HUDEP-2 (cell line): ENCODE measurements at regions not wholly inside any gene's neighbourhood (a gene's known extent, or its start where the extent isn't known, plus 50 kb on each side); places are given as distances from the start of the nearest gene placed in this dataset.

Experiments used
- DNase-seq, 76 experiments: peaks; one replicate each; lab custom pipeline; 2025; ENCODE audit not compliant: unreplicated experiment in 76 of 76; lab: John Stamatoyannopoulos, UW

DNA sequence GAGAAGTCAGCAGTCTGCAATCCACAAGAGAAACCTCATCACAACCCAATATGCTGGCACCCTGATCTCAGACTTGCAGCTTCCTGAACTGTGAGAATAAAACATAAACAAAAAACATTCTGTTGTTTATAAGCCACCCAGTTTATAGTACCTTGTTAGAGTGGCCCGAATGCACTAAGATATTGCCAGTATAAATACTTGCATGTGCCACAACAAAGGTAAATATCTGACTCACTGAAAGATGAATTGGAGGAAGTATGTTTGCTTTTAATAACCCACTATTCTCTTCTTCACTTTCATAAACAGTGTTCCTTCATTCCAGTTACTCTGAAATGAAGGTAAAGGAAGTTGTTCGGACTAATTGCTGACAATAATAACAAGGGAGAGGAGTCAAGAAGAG is 1163.4 kb upstream of the CDH6 start:
- DNase-seq: no peak

DNA sequence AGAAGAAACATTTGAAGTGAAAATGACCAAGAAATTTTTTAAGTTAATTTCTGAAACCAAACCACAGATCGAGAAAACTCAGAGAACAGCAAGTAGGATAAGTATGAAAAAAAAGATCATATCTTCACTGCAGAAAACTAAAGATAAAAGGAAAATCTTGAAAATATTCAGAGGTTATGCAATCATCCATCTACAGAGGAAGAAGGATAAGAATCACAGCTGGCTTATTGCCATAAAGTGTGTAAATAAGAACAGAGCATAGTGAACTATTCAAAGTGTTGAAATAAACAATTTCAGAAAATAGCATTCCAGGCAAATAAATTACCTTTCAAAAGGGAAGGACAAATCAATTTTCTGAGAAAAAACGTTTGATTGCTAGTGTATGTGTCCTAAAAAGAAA is 1191.7 kb upstream of the CDH6 start:
- DNase-seq: no peak

DNA sequence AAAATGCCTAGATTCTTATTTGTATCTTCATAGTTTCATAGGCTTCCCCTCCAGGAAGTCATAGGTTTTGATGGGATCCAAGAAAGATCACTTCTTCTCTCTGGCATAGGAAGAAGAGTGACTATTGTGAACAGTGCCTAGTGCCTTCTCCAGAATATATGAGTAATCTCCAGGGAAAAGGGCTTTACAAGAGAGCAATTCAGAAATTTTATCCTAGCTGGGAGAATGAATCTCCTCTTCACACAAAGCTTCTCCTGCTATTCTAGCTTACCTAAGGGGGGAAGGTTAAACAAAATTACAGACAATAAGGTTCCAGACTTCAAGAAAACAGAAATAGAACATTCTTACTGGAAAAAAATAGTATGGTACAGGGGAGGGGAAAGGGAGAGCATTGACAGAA is 1193.3 kb upstream of the CDH6 start:
- no peak for DNase-seq

DNA sequence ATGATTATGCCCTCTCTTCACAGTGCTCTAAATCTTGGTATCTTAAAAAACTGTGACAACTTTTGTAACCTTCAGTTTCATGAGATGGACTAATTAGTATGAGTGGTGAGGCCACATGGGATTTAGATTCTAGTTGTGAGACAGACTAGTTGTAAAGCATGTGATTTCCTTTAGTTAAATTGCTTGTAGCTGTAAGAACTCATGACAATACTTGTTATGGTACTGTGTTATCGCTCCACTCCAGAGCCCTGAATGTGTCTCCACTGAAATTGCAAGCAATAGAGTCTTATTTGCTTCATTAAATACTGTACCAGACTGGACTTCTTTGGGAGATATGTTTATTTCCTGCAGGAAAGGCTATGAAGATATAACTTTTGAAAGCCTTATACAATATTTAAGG is 1198.3 kb upstream of the CDH6 start:
- no peak for DNase-seq

DNA sequence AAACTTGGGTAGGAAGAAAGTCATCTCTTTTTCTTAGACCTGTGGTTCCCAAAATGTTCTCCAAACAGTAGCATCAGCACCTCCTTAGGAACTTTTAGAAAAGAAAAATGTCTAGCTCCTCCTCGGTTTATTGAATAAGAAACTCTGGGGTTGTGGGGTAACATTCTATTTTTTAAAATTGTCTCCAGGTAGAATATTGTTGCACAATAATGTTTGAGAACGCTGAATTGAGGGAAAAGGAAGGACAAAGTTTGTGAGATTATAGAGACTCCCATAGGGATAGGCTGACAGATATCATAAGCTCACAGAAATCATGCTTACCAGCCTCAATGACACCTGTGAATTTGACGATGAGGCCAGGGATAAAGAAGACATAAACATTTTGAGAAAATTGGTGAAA is 1199.0 kb upstream of the CDH6 start:
- no peak for DNase-seq

DNA sequence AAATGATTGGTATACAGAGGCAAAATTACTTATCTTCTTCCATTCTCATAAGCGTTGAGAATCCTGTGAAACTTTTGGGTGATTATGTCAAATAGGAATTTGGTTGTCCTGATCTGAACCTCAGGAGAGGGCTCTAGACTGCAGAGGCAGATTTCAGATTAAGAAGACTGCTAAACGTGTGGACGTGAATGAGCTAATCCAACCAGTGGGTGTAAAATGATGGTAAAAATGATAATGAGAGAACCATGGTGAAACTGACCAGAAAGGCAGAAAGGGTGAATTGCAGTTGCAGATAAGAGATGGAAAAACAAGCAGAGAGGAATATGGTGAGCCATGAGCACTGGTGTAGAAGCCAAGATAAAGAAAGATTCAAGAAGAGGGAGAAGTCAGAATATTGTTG is 1200.2 kb upstream of the CDH6 start:
- peak in 43 of 76 experiments; percentile 1 to 85 (median 57) for DNase-seq

DNA sequence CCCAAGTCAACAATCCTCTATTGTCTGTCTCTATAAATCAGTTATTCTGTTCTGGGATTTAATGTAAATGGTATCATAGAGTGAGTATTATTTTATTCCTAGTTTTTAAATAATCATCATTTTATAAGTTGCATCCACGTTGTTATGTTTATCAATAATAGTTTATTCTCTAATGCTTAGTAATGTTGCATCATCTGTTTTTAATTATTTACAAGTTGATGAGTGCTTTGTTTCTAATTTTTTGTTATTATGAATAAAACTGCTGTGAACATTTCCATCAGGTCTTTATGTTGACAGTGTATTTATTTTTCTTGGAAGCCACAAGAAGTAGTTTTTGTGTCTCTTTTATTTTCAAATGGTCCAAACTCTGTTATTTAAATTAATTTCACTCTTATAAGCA is 1201.2 kb upstream of the CDH6 start:
- DNase-seq: no peak

DNA sequence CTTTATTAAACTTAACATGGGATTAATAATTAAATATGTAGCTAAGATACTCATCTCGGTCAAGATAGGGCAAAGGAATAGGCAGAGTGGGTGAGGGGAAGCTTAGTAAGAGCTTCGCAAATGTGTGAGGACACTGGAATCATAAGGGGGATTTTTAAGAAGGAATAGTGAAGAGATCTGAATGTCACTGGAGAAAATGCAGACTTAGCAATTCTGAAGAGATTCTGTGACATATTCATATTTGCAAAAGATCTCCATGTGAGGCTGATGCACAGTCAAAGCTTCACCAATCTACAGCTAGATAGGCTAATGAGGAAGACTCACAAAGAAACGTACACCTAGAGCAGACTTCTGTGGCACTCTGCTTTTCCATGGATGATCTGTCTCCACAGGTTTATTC is 1202.8 kb upstream of the CDH6 start:
- DNase-seq: no peak

DNA sequence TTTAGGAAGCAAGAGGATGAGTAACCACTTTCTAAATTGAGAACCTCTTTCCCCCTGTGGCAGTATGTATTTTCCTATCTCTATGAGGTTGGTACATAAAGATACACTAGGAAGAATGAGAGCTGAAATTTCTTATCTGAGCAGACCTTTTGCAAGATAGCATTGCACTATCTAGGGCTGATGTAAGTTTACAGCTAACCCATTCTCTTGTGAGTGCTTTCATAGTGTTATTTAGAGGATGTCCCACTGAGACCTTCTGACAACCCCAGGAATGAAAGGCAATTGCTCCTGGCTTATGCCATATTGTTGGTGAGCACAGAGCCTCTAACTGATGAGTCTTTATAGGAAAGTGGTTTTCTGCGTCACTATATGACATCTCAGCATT is 1209.3 kb upstream of the CDH6 start:
- DNase-seq: peak in 37 of 76 experiments; percentile 6 to 83 (median 58)

DNA sequence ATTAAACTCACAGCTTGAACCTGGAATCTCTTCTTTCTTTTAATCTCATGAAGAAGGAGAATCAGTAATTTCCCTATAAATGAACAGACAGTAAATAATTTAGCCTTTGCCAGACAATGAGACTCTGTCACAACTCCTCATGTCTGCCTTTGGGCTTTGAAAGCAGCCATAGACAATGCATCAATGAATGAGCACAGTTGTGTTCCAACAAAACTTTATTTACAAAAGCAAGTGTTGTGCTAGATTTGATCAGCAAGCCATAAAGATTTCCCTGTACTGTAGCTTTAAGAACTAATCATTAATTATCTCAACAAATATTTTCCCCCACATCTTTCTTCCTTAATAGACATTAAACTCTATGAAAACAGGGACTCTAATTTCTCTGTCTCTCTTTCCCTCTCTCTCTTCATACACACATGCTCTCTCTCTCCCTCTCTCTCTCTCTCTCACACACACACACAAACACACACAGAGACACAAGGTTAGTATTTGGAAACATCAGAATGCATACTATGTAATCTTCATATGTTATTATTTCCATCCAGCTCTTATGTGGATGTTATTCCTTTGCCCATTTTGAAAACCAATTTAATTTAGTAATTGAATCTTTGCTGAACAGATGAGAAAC is 1209.8 kb upstream of the CDH6 start:
- peak in 6 of 76 experiments; percentile 18 to 59 (median 26) for DNase-seq

DNA sequence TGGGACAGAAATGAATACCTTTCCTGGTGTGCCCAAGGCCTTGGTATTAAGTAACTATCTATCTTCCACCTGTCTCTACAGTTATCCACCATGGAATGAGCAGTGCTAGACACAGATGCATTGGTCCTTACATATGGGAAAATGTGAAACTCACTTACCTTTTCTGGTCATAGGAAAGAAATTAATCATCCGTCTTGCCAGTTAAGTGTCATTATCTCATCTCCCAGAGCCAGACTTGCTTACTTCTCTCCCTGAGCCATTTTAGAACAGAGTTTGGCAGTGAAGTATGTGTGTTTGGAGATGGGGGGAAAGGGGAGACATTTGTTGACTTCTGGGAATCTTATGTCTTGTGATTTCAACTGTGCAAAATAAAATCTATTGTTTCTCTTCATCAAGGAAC is 1211.0 kb upstream of the CDH6 start:
- DNase-seq: peak in 10 of 76 experiments; percentile 7 to 57 (median 18)

DNA sequence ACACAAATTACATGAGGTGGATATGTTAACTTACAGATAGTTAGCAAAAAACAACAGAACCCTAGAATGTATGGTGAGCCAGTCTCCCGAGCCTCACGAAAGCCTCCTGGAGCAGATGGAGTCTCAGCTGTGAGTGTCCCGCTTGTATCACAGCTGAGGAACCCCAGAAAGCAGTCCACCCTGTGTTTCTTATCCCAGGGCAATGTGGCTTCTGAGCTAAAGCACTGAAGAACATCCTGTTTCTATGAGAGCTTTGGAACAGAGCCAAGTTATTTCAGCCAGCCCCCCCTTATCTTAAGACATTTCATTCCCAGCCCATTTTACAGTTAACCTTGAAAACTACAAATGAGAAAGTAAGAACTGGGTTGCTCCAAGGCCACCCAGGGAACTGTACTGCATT is 1220.9 kb upstream of the CDH6 start:
- DNase-seq: peak in 20 of 76 experiments; percentile 3 to 55 (median 20)

DNA sequence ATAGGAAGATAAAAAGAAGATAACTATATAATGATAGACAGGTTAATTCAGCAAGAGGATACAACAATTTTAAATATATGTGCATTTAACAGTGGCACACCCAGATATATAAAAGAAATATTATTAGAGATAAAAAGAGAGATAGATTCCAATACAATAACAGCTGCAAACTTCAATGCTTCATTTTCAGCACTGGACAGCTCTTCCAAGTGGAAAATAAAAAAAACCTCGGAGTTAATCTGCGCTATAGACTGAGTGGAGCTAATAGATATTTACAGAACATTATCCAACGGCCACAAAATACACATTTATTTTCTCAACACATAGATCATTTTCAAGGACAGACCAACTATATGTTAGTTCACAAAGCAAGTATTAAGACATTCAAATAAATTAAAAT is 1229.5 kb upstream of the CDH6 start:
- DNase-seq: no peak

DNA sequence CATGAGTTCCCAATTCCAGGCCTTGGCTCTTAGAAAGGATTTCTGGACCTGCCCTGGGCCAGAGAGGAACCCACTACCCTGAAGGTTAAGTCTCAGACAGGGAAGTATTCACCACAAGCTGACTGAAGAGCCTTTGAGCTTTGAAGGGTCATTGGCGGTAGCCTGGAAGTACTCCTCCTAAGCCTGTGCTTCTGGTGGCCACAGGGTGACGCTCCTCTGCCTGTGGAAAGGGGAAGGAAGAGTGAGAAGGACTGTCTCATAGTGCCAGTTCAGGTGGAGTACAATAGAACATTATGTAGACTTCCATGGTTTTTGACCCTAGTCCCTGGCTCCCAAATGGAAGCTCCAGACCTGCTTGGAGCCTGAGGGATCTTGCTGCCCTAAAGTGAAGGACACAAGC is 1233.2 kb upstream of the CDH6 start:
- DNase-seq: peak in 5 of 76 experiments; percentile 4 to 21 (median 12)

DNA sequence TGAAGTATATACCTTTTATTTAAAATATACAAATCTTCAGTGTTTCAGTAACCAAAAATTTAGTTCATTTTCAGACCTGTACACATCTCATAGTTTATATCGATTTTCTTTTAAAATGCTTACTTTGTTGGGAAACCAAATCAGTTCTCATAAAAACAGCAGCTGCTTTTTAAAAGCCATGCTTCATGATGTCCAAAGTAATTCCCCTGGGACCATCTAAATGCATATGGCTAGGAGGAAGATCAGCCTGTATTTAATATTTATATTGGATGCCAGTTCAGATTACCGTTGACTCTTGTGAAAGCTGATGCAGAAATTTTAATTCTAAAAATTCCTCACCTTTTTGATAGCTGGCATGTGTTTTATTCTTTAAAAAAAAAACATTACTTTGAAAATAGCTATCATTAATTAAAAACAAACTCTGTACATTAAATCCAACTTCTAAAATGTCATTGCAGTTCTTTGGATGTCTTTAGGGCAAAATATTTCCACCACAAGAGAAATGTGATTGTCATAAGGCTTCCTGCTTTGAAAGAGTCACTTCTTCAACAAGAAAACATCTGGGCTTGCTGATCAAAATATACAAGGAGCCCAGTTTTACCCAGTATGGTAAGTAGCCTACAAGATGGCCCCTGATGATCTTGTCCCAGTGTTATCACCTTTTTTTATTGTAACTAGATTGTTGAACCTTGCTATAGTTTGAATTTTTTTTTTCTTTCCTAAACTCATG is 1242.9 kb upstream of the CDH6 start:
- DNase-seq: no peak

DNA sequence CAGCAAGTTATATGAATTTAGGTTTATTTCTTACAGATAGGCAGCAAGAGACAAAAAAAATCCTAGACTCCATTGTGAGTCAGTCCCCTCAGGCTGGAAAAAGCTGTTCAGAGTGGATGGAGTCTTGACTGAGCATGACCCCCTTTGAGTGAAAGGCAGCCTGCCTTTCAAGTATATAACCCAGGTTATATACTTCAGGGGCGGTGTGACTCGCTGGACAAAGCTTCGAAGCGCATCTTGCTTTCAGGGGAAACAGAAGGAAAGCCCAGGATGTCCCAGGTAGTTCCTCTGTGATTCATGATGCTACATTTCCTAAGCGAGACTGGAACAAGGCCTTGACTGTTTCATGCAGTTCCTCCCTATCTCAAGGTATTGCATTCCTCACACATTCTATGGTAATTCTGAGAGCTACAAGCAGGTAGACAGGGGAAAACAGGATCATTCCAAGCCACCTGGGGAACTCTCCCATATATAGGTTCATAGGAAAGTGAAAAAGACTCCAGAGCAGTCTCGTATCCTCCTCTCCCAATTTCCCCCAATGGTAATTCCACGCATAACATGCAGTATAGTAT is 1244.1 kb upstream of the CDH6 start:
- DNase-seq: no peak

DNA sequence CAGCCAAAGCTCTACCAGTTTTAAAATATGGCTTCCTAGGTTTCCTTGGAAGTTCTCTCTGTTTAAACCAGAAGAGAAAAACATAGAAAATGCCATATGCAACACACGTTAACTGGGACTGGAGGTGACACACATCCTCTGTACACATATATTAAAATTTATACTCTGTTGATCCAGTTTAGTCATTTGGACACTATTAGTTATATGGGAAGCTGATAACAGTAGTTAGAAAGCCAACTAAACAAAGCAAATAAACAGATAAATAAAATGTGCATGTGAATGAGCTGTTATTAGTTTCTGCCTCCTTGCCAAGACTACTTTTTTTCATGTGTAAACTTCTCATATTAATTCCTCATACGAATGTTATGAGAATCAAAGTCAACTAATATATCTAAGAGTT is 1249.2 kb upstream of the CDH6 start:
- no peak for DNase-seq

DNA sequence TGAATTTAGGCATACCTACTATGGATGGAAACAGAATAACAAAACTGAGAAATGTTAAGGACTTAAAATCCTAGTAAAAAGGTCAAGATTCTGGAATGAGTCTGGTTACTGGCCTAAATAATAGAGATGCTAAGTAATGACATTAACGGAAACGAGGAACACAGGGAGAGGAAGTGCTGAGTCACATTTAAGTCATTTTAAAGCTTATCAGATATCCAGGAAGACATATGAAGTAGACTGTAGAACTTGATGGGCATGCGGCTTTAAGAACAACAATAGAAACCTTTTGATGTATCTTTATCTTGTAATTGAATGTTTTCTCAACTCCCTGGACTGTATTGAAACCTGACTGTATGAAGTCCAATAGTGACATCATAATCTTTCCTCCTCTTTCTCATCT is 1251.4 kb upstream of the CDH6 start:
- DNase-seq: peak in 1 of 76 experiments; percentile 7

DNA sequence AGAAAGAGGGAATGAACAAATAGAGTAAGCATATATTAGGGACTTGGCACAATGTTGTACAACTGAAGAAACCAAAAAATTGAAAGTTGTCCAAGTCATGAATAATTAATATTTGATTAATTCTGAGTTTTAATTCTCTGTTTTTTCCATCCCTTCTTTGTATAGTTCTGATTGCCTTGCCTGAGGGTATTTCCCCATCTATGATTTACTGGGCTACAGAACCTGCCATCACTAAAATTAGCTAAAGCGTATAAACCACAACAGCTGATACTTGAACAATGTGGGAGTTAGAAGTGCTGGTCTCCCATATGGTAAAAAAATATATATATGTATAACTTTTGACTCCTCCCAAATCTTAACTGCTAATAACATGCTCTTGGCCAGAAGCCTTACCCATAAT is 1253.5 kb upstream of the CDH6 start:
- no peak for DNase-seq

DNA sequence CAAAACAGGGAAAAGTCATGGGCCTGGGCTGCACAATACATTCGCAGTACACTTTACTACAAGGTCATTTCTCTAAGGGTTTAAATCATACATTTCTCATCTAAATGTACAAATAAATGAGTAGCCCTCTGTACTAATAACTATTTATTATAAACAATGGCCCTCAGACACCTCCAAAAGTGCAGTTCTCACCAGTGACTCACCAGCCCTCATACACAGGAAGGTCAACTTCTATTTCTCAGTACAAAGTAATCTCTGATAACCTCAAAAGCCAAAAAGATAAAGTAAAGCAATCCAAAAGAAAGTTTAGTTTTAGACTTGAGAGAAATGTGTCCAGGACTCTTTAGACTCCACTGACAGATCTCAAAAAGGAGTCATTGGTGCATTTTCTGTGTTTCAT is 1258.1 kb upstream of the CDH6 start:
- no peak for DNase-seq

DNA sequence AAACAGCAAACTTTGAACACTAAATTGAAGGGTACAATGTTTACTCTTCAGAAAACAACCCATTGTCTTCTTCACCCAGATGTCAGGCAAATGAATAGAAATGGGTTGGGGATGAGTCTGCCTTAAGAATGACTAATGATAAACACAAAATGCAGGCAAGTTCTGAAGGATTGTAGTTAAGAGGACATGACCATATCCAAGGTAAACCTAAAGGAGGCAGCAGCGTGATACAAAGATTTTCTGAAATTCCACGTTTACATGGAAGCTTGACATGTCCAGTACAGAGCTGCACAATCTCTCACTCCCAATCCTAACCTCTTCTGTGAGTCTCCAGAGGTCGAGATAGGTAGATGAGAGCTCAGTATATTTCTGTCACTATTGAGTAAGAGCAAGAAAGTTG is 1263.2 kb upstream of the CDH6 start:
- DNase-seq: peak in 4 of 76 experiments; percentile 0 to 4 (median 2)

DNA sequence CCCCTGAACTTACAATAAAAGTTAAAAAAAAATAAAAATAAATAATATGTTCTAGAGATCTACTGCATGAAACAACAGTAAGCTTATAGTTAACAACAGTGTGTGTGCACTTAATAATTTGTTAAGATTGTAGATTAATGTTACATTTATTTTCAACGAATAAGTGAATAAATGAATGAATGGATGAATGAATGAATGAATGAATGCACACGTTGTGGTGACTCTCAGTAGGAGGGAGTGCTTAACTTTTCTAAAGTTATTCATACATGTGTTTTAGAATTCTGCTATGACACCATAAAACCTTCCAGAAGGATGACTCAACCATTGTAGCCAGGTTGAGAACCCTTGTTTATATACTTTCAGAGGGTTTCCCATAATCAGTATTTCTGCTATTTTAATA is 1269.4 kb upstream of the CDH6 start:
- no peak for DNase-seq
